HCT116 (cell line): ENCODE measurements at regions not wholly inside any gene's neighbourhood (a gene's known extent, or its start where the extent isn't known, plus 50 kb on each side); places are given as distances from the start of the nearest gene placed in this dataset.

ENCODE experiments used
- ATAC-seq: fragments of 200-7000 bp; cut with Tn5 transposase; 2 replicates; pipeline ENCODE4 v1.9.1; 2020; ENCODE audit warnings: mild to moderate bottlenecking, moderate library complexity
- BruUV-seq: library from RNA; stranded (reverse); fragments of 400-500 nt; replicated peaks from 2 replicates; lab custom pipeline; 2021; lab: Mats Ljungman, UMichigan
- CTCF ChIA-PET: fragments of 300-600 bp; sonication (Branson Sonifier 250); formaldehyde crosslinking; loops from one replicate; lab custom pipeline; 2021; ENCODE audit warnings: antibody characterized with exemption; lab: Charles Lee
- POLR2A ChIA-PET: fragments of 300-600, 350-600 bp; sonication (Branson Sonifier 250); formaldehyde crosslinking; loops from one replicate; lab custom pipeline; 2021; ENCODE audit warnings: antibody characterized with exemption; lab: Charles Lee
- RAD21 ChIA-PET, 2 experiments: fragments of 300-600 bp; sonication (Branson Sonifier 250); formaldehyde crosslinking; loops; one replicate each; lab custom pipeline; 2023; ENCODE audit warnings: low total read pairs in 2 of 2; ENCODE audit not compliant: uncharacterized antibody in 2 of 2, unreplicated experiment in 2 of 2, low non-redundant PET in 1 of 2; lab: Charles Lee
- DNase-seq: peaks from one replicate; pipeline ENCODE4 v3.0.0-alpha.2; 2010; ENCODE audit warnings: low read depth, low spot score
- H2AFZ ChIP-seq: fragments of 200-600 bp; shearing (Covaris generic), sonication (generic); 2 replicates; pipeline ENCODE4 v1.6.1; 2017; ENCODE audit warnings: low read depth, mixed run types, mixed read lengths, antibody characterized with exemption, low read length; ENCODE audit not compliant: poor library complexity, severe bottlenecking
- H3K27ac ChIP-seq: 2 replicates; pipeline ENCODE4 v1.5.1; 2012; ENCODE audit warnings: low read depth, low read length
- H3K27me3 ChIP-seq: fragments of 200-600 bp; sonication (generic); 2 replicates; pipeline ENCODE4 v1.6.1; 2016; ENCODE audit warnings: mixed run types, low read length, mixed read lengths; ENCODE audit not compliant: insufficient read depth
- H3K36me3 ChIP-seq, 2 experiments: fragments of 200-500 bp in 1 of 2; fragments of 200-600 bp in 1 of 2; sonication (Bioruptor generic) in 1 of 2; sonication (generic) in 1 of 2; 2 replicates each; pipeline versions ENCODE4 v1.5.1 to v1.6.1; 2014 to 2016; ENCODE audit warnings: low read length in 2 of 2, inconsistent platforms in 1 of 2, mixed read lengths in 1 of 2, mixed run types in 1 of 2; ENCODE audit not compliant: insufficient read depth in 2 of 2, control insufficient read depth in 1 of 2
- H3K4me1 ChIP-seq, 2 experiments: fragments of 200-600 bp in 1 of 2; sonication (generic) in 1 of 2; 2 replicates each; pipeline versions ENCODE4 v1.5.1 to v1.6.1; 2012 to 2017; ENCODE audit warnings: low read length in 2 of 2, inconsistent platforms in 1 of 2, mild to moderate bottlenecking in 1 of 2, mixed read lengths in 1 of 2, mixed run types in 1 of 2, moderate library complexity in 1 of 2; ENCODE audit not compliant: insufficient read depth in 2 of 2, control insufficient read depth in 1 of 2
- H3K4me2 ChIP-seq: fragments of 200-600 bp; sonication (generic); 2 replicates; pipeline ENCODE4 v1.6.1; 2017; ENCODE audit warnings: mixed run types, low read length, mixed read lengths
- H3K4me3 ChIP-seq, 2 experiments: fragments of 200-600 bp in 1 of 2; sonication (generic) in 1 of 2; replicated peaks in 1 of 2; 2 replicates each; pipeline ENCODE4 v1.5.1; 2011 to 2016; ENCODE audit warnings: low read length in 2 of 2, control low read depth in 1 of 2, low read depth in 1 of 2, mild to moderate bottlenecking in 1 of 2, mixed read lengths in 1 of 2, mixed run types in 1 of 2
- H3K79me2 ChIP-seq: fragments of 200-600 bp; sonication (generic); 2 replicates; pipeline ENCODE4 v1.6.1; 2017; ENCODE audit warnings: mild to moderate bottlenecking, mixed run types, low read length, moderate library complexity, mixed read lengths; ENCODE audit not compliant: insufficient read depth
- H3K9ac ChIP-seq: fragments of 200-600 bp; sonication (generic); 2 replicates; pipeline ENCODE4 v1.6.1; 2016; ENCODE audit warnings: low read length, mixed read lengths
- H3K9me2 ChIP-seq: fragments of 200-600 bp; sonication (generic), shearing (Covaris generic); 2 replicates; pipeline ENCODE4 v1.6.1; 2017; ENCODE audit warnings: mixed run types, mild to moderate bottlenecking, moderate library complexity; ENCODE audit not compliant: insufficient read depth
- H3K9me3 ChIP-seq, 2 experiments: fragments of 200-500 bp in 1 of 2; fragments of 200-600 bp in 1 of 2; sonication (Bioruptor generic) in 1 of 2; sonication (generic) in 1 of 2; 2 replicates each; pipeline ENCODE4 v1.6.1; 2014 to 2017; ENCODE audit warnings: low read length in 2 of 2, mixed read lengths in 2 of 2, inconsistent platforms in 1 of 2, low read depth in 1 of 2, mild to moderate bottlenecking in 1 of 2, mixed run types in 1 of 2, moderate library complexity in 1 of 2; ENCODE audit not compliant: control insufficient read depth in 1 of 2, insufficient read depth in 1 of 2
- H4K20me1 ChIP-seq: fragments of 200-600 bp; sonication (generic), shearing (Covaris generic); 2 replicates; pipeline ENCODE4 v1.6.1; 2017; ENCODE audit warnings: mixed run types, mild to moderate bottlenecking, moderate library complexity; ENCODE audit not compliant: insufficient read depth
- ATF3 ChIP-seq: IDR thresholded peaks from 2 replicates; pipeline ENCODE4 v1.6.1; 2012
- CTCF ChIP-seq, 3 experiments: fragments of 200-600 bp in 1 of 3; sonication (generic) in 1 of 3; IDR thresholded peaks in 2 of 3; conservative IDR thresholded peaks in 1 of 3; 2 replicates each; pipeline ENCODE4 v1.5.1; 2012 to 2017; ENCODE audit warnings: low read depth in 2 of 3, low read length in 2 of 3, antibody characterized with exemption in 1 of 3, borderline replicate concordance in 1 of 3, control low read depth in 1 of 3, mild to moderate bottlenecking in 1 of 3, mixed read lengths in 1 of 3, mixed run types in 1 of 3, moderate library complexity in 1 of 3; ENCODE audit not compliant: insufficient read depth in 1 of 3
- POLR2AphosphoS5 ChIP-seq: IDR thresholded peaks from 2 replicates; pipeline ENCODE4 v1.6.1; 2011; ENCODE audit warnings: mild to moderate bottlenecking, low read depth, low read length, moderate library complexity
- intact Hi-C: fragments of 100-400 bp; cut with micrococcal nuclease; formaldehyde crosslinking; loops from 2 replicates; pipeline ENCODE4 v1.10.0; 2022

DNA sequence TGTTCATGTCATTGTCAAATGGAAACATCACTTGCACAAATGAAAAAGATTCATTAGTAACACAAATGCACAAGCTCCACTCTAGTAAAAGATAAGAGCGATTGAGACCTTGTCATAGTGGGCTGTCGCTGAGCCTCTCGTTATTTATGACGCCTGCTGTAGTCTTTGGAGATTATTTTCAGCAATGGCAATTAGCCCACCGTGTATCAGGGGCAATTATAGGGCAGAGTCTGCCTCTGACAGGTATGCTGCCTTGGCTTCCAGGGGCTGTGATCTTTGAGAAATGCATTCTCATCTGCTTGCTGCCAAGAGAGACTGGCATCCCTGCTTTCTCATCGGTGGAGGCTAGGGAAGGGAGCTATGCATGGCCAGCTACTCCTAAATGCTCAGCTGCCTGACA is 426.8 kb upstream of the CLINT1 start (continued):
- no peak for TF ChIP-seq POLR2AphosphoS5
- TF ChIP-seq, all 23 proteins: peak for 0

- no peaks in the 10 kb centered on the region; the same call in 1 of the 2 replicates for H3K27me3 ChIP-seq
- CTCF ChIA-PET, result no interaction called here
- intact Hi-C loops, result no loop called here
Measured at GRCh38 chr5:158284242-158284641, 425.3 kb upstream of the CLINT1 start.

More at GRCh38 chr5:158284242-158284641, 425.3 kb upstream of the CLINT1 start:
- Histone ChIP-seq H4K20me1 (no peaks in the 10 kb centered on the region), H2AFZ (no peak overlapping the region), H3K27ac (no peak overlapping the region), H3K4me1 (no peaks in the 10 kb centered on the region), H3K9ac (no peak overlapping the region), H3K79me2 (no peaks in the 10 kb centered on the region), H3K36me3 (no peaks in the 10 kb centered on the region)
- BruUV-seq, result no TSS peak
- no peak for DNase-seq
- TF ChIP-seq ATF3 (no peak), CTCF (IDR thresholded peaks at IDR 0.05 in 2 of 3, conservative IDR thresholded peaks at IDR 0.05 in 1 of 3; ENCODE audit: borderline replicate concordance in 1 of 3, insufficient read depth in 1 of 3, low read depth in 2 of 3, low read length in 2 of 3) (0 out of 6 replicates have a peak, but pooled peaks of 1 of the 3 experiments have one; percentile 11)
- TF ChIP-seq, all 23 proteins: peak for 1
- H3K4me2 ChIP-seq, result no peak overlapping the region
- ATAC-seq, result no peak
- H3K4me3 ChIP-seq, result no peak overlapping the region
- no peaks in the 10 kb centered on the region for H3K9me2 ChIP-seq
- H3K9me3 ChIP-seq, result no peaks in the 10 kb centered on the region
- ChIA-PET RAD21 (no interaction called here), POLR2A (no interaction called here)
